ENCODE measurements at regions not wholly inside any gene's neighbourhood (a gene's known extent, or its start where the extent isn't known, plus 50 kb on each side); places are given as distances from the start of the nearest gene placed in this dataset.
A peak's percentile ranks its signal among the peaks of the same experiment; 100 is the strongest.

DNA sequence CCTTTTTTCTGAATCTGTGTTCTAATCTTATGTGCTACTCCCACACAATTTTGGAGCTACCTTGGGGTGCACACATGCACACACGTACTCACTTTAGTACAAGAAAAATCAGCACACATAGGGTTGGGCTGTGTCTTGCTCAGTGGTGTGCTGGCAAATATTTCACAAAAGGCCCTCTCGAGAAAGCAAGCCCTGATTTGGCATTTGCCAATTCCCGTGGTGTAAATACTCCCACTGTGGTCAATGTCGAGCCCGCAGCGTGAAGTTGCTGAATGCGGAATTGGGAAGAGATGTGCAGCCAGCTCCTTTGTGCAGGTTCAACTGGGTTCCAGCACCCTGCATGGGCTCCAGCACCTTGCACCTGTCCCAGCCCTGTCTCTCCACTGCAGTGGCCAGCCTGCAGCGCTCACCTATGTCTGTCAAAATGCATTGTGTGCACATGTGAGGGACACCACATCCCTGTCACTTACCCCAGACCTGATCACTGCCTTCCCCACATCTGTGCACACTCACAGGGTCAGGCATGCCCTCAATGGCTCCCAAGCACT lies 78.4 kb upstream of the WNT4 start:
- no peak for DNase-seq

DNA sequence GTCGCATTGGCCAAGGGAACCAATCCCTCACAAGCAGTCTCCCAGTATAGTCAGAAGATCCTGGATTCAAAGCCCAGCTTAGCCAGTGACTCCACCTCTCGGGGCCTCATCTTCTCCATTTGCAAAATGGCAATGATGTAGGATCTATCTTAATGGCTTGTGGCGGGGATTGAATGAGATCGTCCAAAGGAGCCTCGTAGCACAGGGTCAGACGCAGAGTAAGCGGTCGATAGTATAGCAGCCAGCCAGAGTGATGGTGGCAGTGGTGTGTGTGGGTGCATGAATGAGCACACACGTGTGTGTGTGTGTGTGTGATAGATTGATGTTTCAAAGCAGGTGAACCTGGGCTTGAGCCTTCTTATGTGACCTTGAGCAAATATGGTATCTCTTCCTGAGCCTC lies 79.8 kb upstream of the WNT4 start:
- DNase-seq: no peak

GRCh38 chr1:22223176-22223575 lies 80.3 kb upstream of the WNT4 start:
- DNase-seq: no peak

DNA sequence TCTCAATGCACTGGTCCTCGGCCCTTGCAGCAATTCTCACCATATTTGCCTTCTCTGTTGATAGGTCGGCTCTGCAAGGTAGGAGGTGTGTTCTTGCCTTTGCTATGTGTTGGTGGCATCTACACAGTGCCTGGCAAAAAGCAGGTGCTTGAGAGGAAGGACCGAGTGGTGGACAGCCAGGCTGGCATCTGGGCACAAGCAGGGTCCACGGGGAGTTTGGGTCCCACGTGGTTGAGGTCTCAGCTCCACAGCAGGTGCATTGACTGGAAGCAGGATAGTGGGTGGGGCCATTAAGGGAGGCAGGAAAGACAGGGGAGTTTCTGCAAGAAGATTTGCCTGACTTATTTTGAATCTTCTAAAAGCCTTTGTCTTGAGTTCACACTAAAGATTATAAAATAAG lies 81.2 kb upstream of the WNT4 start:
- DNase-seq: no peak

GRCh38 chr1:22224631-22225030 lies 81.7 kb upstream of the WNT4 start:
- no peak for DNase-seq

- no peak for DNase-seq
These were observed 83.1 kb upstream of the WNT4 start for GRCh38 chr1:22225858-22226589.

GRCh38 chr1:22228074-22228473 lies 85.2 kb upstream of the WNT4 start:
- no peak for DNase-seq

GRCh38 chr1:22228505-22228911 lies 85.6 kb upstream of the WNT4 start:
- no peak for DNase-seq

- peak; percentile 13 for DNase-seq
These were observed 86.5 kb upstream of the WNT4 start for GRCh38 chr1:22229379-22229778.

- no peak for DNase-seq
These were observed 88.2 kb upstream of the WNT4 start for GRCh38 chr1:22231068-22231593.

DNA sequence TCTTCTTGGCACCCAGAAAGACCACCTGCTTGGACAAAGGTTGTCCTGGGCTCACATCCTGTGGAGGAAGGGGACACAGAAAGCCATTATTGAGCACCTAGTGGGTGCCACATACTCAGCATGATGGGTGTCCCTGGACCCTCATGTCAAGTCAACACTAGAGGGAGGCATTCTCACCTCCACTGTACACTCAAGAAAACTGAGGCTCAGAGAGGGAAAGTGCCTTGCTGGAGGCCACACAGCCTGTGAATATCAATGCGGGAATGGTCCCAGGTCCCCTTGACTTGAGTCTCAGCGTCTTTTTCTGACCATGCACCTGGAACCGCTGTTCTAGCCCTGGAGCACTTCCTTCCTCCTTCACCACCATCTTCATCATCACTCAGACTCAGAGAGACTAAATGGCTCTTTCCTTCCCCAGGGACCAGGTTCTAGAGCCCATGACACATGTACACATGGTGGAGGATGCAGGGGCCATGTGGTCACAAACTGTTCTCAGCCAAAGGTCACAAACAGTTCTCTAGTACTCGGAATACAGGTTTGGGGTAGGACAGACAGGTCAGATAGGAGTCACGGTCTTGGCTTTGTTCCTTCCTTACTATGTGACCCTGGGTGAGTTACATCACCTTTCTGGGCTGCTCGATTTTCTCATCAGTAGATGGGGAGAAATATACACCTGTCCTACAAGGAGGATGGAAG lies 89.2 kb upstream of the WNT4 start:
- DNase-seq: no peak

DNA sequence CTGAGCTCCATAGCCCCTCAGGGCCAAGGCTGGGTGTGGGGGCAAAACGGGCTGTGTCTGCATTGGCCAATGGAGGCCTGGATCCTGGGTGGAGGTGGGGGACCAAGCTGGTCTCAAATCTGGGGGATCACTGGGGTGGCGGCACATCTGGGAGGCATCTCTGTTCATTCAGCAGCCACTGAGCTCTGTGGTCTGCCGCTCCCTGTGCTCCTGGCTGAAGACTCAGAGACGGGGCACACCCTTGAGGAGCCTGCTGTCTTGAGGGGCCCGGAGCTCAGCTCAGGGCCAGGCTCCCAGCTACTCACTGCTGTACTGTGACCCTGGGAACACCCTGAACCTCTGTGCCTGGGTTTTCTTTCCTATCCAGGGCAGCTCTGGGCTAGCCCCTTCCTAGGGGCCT lies 90.3 kb upstream of the WNT4 start:
- no peak for DNase-seq

- no peak for DNase-seq
These were observed 91.7 kb upstream of the WNT4 start for GRCh38 chr1:22234476-22235030.

GRCh38 chr1:22236166-22236565 lies 93.3 kb upstream of the WNT4 start:
- DNase-seq: no peak

GRCh38 chr1:22236900-22237299 lies 94.0 kb upstream of the WNT4 start:
- DNase-seq: no peak

GRCh38 chr1:22237433-22238093 lies 94.7 kb upstream of the WNT4 start:
- no peak for DNase-seq

DNA sequence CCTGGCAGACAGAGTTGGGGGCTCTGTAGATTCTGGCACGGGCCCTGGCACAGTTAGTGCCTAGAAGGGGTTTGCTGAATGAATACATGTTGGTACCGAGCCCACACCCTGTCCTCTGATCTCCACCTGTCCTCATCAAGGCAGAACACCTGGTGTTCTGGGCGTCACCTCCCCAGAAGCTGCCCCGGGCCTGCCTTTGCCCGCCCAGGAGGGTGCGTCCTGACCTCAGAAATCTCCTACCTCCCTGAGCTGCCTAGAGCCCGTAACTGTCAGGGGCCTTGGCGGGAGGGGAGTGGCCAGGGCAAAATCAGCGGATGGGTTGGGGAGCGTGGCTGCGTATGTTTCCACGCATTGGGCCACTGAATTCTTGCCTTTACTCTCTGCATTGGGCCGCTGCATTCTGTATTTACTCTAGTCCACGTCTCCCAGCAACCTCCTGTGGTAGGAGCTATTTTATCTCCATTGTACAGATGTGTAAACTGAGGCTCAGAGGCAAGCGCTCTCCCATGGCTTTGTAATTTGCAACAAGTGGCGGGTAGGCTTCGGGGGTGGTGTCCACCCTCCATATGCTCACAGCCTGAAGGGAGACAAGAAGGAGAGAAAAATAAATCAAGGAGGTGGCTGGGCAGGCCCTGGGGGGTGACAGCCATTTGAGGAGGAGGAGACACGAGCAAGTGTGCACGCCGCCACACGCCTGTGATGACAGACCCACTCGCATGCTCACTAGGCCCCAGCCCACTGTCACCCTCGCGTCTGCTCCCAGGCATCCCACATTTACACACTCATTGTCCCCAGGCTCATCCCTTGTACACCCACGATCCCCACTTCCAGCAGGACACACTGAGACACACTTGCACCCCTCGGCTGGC lies 95.7 kb upstream of the WNT4 start:
- DNase-seq: no peak

GRCh38 chr1:22239378-22239777 lies 96.5 kb upstream of the WNT4 start:
- DNase-seq: no peak

DNA sequence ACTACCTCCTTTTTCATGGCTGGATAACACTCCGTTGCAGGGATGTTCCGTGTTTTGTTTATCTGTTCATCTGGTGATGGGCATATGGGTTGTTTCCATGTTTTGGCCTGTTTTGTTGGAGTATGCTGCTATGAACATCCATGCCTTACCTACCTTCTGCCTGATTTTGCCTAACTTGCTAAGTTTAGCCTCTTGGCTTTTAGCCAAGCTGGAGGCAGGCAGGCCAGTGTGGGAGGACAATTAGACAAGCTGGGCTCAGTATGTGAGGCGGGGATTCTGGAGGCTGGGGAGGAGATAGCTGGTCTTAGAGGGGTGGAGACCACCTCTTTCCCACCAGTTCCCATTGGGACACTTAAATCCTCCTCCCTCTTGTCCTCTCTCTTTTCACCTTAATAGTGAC lies 98.4 kb upstream of the WNT4 start:
- no peak for DNase-seq

- DNase-seq: no peak
These were observed 98.9 kb upstream of the WNT4 start for GRCh38 chr1:22241811-22242210.

GRCh38 chr1:22245100-22245650 lies 102.3 kb upstream of the WNT4 start:
- no peak for DNase-seq

GRCh38 chr1:22245726-22246125 lies 102.8 kb upstream of the WNT4 start:
- no peak for DNase-seq

All from fibroblast of skin of right biceps (primary cell).